Body of pancreas (tissue), 4 donors: ENCODE measurements at regions not wholly inside any gene's neighbourhood (a gene's known extent, or its start where the extent isn't known, plus 50 kb on each side); places are given as distances from the start of the nearest gene placed in this dataset.

Source experiments
- CTCF ChIP-seq, 7 experiments: fragments of 450-650 bp in 4 of 7; fragments of 200-600 bp in 3 of 7; sonication (generic) in 3 of 7; IDR thresholded peaks; one replicate each; pipeline ENCODE4 v1.5.1; 2016 to 2019; ENCODE audit warnings: antibody characterized with exemption in 7 of 7
- POLR2A ChIP-seq, 3 donors: fragments of 450-650 bp; IDR thresholded peaks; one replicate each; pipeline ENCODE4 v1.6.1; 2016; ENCODE audit warnings: antibody characterized with exemption in 3 of 3, mild to moderate bottlenecking in 2 of 3

- TF ChIP-seq CTCF (IDR thresholded peaks at IDR 0.05) (no peak), POLR2A (IDR thresholded peaks at IDR 0.05) (no peak)
Measured at GRCh38 chr20:41848180-41848579, 230.0 kb upstream of the CHD6 start.
